HG03521 (cell line): ENCODE measurements at regions not wholly inside any gene's neighbourhood (a gene's known extent, or its start where the extent isn't known, plus 50 kb on each side); places are given as distances from the start of the nearest gene placed in this dataset.

Source experiments
- ATAC-seq: cut with Tn5 transposase; IDR thresholded peaks from one replicate; pipeline ENCODE4 v1.9.1; 2021; ENCODE audit warnings: mild to moderate bottlenecking, moderate library complexity; ENCODE audit not compliant: unreplicated experiment

DNA sequence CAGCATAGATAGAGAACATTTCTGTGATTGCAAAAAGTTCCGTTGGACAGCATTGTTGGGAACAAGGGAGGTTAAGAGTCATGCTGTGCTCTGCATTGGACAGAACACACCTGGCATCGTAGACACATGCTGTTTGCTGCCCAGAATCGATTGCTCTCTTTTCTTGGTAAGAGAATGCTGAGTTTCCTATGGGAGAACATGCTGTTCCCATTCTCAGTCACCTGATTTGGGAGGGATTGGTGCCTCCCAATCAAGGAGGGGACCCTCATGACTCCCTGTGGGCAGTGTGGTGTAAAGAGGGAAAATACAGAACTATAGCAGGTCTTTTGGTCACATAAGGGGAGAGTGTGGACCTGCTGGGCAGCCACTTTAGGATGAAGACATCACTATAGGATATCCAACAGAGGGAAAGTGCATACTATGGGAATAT is 555.4 kb upstream of the CLINT1 start:
- ATAC-seq: no peak

DNA sequence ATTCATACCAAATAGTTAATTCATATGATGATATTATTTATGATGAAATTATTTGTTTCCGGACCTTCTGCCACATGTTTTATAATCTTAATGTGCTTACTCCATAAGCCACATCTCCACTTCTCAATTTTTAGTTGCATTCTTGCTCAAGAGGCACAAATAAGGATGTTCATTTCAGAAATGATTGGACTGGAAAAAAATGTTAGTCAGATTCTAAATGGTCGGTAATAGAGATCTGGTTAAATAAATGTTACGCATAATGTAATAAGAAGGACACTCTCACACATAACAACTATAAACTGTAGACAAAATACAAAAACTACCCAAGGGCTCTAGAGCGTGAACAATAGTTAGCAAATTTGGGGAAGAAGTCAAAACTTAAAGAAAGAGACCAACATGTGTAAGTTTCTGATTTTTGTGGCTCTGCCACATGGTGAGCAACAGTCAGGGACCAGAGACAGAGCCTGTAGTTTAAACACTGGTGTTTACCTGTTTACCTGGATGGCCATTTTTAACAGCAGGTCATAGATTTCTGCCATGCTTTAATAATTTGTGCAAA is 554.3 kb upstream of the CLINT1 start:
- no peak for ATAC-seq

DNA sequence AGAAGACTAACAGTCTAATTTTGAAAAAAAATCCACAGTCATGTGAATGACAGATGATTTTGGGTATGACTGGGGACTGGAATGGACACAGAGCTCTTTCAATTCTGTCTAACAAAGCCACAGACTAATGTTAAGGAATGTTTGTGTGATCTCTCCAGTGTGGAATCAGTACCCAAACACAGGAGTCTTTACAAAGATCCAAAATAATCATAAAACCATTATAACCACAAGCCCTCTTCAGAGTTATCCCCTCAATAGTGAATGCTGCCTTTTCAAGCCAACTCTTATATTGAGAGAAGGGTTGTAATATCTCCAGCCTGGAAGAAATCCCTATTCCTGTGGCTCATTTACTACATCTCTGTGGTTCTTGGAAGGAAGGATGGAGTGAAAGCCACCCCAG is 552.0 kb upstream of the CLINT1 start:
- no peak for ATAC-seq

DNA sequence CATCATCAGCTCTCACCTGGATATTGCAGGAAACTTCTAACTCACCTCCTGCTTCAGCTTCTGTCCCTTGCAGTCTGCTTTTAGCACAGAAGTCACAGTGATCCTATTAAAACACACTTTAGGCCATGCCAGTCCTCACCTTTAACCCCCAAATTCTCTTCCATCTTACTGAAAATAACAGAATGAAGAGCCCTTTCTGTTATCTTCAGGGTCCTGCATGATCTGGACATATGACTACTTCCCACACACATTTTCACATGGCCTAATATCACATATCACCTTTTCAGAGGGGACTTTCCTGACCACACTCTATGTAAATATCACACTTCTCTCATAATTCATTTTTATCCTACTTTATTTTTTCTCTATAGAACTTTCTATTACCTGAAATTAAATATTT is 550.6 kb upstream of the CLINT1 start:
- no peak for ATAC-seq

DNA sequence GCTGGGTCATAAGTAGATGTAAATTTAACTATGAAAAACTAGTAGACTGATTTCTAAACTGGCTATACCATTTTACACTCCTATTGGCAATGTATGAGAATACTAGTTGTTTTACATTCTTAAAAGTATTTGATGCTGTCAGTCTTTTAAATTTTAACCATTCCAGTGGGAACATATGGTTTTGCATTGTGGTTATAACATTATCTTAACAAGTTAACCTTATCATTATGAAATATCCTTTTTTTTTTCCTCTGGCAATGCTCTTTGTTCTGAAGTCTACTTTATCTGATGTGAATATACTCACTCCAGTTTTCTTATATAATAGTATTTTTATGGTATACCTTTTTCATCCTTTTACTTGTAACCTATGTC is 548.9 kb upstream of the CLINT1 start:
- no peak for ATAC-seq

DNA sequence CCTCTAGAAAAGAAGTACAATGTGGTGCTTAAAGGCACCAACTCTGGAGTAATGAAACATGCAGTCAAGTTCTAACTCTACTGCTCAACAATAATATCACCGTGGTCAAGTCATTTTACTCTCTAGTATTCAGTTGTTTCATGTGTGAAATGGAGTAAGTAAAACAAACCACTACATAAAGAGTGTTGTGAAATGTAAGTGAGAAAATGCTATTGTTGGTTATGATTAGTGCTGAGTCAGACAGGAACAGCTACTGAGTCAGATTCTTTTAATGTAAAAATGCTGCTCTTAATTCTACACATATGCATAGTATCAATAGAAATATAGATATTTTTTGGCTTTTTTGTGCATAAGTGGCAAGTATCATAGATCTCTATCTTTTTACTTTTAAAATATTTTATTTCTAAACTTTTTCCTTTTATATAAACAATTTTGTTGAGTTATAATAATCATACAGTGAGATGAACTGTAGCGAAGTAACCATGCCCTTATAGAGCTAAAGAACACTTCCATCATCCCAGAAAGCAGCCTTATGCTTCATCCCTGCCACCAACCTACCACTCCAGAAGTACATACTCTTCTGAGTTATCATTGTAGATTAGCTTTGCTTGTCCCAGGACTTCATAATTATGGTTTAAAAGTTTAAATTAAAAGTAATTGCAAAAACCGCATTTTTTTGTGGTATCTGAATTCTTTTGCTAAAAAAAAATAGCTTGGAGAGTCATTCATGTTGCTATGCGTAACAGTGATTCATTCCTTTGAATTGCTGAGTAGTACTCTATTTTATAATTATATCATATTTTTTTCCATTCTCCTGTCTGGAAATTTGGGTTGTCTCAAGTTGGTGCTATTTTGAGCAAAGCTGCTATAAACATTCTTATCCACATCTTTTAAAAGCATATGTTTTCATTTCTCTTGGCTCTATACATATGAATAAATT is 548.2 kb upstream of the CLINT1 start:
- ATAC-seq: no peak

DNA sequence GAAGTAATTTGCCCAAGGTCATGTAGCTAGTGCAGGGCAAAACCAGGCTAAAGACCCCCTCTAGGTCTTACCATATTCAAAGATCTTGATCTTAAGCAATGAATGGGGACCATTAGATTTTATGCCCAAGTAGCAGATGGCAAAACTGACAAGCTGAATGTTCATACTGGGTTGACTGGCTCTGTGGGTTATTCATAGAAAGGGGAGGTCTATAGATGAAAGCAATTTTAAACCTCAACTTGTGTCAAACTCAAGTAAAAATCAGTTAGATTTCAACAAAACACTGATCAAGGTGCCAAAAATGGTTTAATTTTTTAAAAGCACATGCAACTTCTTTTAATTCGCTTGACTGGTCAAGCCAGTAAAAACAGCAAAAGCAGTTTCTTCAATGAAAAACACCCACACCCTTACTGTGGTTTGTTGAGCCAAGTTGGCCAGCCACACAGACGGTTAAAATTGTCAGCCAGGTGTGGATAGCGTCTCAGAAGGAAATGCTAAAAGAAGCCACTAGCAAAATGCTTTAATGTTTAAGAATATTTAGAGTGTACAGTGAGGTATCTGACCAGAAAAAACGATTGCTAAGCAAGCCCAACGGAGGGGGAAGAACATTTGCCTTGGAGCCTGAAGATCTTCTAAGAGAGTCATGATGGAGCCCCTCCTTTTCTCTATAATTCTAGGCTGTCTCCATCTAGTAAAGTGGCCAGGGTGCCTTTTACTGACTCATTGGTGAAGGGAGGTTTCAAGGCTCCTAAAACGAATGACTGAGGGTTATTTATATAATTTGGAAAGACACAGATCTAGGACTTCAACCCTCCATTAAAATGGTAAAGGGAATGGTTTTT is 539.6 kb upstream of the CLINT1 start:
- peak; percentile 90 for ATAC-seq

DNA sequence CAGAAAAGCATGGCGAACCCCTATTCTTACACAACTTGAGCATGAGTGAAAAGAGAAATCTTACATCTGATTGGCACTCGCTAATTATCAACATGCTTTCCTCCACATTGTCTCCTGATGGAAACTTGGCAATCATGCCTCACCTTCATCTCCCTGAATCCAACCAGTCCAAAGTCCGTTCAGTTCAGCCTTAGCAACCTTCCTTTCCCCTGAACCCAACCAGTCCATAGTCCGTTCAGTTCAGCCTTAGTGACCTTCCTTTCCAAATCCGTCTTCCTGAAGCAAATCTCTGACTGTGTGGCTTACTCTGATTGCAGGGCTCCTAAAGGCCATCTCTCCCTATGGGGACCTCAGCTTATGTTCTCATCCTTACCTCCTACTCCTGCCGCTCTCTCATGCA is 538.3 kb upstream of the CLINT1 start:
- no peak for ATAC-seq

DNA sequence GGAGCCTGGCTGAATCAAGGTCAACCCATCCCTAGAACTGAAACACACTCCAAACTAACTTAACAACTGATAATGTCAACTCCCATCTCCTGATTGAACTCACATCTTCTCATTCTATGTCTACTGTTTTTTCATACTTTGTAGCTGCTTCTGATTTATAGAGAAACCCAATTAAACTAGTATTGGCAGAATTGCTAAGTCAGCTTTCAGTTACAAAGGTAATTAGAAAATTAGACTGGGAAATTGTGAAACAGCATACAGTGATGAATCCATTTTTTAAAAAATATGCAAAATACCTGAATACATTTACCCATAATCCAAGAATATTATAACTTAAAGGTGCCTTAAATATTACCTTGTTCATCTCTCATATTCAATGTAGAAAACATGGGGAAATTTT is 535.2 kb upstream of the CLINT1 start:
- ATAC-seq: no peak

DNA sequence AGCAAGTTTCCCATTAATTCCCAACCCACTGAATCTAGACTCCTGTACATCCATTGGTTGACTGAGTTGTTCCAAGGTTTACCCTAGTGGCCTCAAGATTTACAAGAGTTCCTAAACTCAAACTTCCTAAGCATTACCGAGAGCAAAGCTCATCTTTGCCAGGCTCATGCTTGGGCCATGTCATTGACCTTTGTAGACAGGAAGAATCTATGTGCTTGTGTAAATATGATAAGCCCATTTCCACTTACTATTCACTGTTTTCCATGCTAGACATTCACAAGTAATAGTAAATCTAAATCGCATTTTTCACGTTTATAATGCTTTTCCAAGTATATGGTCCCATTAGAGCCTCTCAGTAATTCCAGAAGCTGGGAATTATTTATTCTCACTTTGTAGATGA is 534.5 kb upstream of the CLINT1 start:
- ATAC-seq: no peak

DNA sequence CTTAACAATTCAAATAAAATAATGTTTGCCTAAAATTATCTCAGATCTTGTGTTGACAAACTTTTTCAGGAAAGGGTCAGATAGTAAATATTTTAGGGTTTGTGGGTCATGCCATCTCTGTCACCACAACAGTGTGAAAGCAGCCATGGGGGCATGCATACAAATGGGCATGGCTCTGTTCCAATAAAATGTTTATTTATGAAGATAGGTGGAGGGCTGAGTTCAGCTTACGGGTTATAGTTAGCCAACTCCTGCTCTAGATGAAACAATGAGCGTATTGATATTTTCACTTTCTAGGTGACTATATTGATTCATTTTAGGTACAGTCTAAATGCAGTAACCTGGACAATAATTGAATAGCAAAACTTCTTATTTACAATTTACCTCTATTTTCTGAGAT is 533.8 kb upstream of the CLINT1 start:
- ATAC-seq: no peak

DNA sequence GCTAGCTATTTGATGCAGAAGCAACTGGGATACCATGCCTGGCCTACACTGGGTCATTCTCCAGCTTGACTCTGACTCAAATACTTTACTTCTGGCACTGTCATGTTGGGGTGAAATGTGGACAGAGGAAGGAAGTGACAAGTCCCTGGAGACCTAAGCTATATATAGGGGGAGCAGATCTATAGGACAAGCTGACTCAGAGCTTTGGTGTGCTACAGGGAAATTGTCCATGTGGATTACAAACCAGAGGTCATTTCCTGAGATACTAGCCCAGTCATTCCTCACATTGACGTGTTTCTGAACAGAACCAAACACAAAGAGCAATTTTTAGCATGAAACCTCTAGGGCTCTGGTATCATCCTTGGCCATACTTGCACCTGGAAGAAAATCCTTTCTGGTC is 531.6 kb upstream of the CLINT1 start:
- no peak for ATAC-seq

DNA sequence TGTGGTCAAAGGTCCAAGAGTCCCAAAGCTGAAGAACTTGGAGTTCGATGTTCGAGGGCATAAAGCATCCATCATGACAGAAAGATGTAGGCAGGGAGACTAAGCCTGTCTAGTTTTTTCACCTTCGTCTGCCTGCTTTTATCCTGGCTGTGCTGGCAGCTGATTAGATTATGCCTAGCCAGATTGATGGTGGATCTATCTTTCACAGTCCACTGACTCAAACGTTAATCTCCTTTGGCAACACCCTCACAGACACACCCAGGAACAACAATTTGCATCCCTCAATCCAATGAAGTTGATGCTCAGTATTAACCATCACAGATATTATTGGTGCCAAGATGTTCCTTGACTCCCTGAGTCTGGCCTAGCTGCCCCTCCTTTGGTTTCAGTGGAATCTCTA is 530.8 kb upstream of the CLINT1 start:
- ATAC-seq: no peak

DNA sequence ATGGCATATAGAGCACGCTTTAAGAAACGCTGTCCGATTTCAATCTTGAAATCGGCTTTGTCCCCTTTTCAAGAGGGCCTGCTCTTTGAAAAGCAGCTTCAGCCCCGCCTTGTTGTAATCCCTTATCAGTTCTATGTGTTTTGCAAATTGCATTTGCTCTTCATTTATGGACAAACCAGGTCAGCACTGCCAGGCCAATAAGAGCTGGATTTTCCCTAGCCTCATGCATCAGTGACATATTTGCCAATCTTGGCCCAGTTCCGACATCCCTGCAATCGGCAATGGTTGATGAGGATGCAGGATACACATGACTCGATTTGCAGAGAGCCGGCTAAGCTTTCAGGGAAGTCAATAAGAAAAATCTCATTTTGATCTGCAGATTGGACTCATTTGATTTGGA is 529.1 kb upstream of the CLINT1 start:
- ATAC-seq: no peak

DNA sequence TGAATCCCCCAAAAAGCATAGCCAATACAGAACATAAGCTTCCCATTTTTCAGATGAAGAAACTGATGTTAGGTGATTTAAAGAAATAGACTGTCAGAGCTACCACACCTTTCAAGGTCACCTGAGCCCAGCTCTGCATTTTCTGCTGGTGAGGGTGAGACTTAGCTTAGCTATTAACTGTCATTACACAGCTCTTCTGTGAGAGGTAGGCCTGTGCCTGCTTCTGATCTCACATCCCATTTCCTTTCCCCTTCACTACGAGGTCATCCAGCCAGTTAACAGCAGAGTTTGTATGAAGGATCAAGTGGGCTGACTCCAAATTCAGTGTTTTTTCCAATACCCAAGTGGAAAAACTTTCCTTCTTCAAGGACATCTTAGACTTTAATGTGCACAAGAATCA is 528.6 kb upstream of the CLINT1 start:
- no peak for ATAC-seq

DNA sequence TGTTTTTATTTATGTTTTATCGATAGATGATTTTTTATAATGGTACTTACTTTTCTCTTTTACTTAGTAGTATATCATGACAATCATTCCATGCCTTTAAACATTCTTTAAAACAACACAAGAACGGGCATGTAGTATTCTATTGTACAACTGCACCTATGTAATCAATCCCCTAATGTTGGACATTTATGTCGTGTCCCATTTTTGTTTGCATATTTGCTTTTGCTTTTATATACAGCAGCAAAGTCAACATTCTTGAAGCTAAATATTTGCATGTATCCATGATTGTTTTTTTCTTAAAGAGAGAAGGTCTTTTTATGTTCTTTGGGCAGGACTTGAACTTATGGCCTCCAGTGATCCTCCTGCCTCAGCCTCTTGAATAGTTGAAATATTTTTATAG is 527.0 kb upstream of the CLINT1 start:
- no peak for ATAC-seq

DNA sequence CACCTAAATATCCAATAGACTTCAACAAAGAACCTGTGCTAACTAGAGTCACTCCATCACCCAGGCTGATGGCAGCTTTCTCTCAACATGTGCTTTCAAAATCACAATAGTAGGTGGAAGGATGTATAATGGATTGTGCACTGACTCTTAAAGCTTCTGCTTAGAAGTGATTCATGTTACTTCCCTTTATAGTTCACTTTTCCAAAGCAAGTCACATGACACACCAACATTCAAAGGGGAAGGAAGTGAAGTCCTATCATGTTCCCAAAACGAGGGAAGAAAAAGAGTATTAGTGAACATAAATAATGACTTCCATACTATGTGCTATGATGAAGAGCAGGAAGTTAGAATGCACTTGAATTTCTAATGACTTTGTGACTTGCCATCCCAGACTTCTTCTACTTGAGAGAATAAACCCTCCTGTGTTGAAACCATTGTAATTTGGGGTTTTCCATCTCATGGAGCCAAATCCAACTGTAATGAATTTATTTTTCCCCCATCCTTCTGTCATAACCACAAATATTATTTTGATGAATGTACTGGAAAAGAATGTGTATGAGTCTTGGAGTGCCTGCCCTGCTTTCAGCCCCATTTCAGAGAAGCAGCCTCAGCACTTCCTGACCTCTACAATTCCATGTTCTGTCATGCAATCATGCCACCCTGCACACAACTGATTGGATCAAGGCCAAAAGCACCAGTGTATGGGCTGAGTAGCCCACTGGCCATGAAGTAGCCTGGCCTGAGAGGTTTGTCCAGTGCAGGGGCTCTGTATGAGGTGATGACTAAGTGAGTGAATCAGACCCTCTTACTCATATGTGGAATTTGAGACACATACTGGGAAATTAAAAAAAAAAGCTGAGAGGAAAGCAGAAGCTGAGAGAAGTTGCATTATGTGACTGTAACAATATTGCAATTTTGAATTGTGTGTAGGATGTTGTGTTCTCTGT is 525.9 kb upstream of the CLINT1 start:
- no peak for ATAC-seq

DNA sequence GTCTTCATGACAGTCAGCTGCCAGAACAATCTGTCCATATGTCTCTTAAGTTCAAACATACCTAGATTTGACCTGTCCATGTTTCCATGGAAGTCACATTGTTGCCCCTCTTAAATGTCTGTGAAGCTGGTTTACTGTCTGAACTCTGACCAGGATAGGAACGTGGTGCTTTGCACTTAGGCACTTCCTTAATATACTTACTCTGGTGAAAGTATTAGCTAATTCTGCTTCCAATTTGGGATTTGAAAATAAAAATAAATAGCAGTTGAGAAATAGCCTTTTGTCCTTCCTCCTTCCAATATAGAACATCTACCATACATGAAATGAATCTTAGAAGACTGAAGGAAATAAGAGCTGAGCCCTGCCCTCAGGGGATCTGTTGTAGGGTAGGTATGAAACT is 524.5 kb upstream of the CLINT1 start:
- no peak for ATAC-seq

DNA sequence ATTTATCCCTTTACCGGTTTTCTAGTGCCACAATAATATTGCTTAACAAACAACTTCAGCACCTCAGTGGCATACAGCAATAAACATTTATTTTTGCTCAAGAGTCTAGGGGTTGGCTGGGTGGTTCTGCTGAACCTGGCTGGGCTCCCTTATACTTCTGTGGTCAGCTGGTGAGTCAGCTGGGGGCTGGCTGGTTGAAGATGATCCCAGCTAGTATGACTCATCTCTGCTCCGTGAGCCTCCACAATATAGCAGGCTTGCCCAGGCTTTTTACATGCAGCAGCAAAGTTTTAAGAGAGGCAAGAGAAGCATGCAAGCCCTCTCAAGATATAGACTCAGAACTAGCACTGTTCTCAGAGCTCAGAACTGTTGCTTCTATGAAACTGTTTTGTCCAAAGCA is 523.5 kb upstream of the CLINT1 start:
- peak; percentile 95 for ATAC-seq

DNA sequence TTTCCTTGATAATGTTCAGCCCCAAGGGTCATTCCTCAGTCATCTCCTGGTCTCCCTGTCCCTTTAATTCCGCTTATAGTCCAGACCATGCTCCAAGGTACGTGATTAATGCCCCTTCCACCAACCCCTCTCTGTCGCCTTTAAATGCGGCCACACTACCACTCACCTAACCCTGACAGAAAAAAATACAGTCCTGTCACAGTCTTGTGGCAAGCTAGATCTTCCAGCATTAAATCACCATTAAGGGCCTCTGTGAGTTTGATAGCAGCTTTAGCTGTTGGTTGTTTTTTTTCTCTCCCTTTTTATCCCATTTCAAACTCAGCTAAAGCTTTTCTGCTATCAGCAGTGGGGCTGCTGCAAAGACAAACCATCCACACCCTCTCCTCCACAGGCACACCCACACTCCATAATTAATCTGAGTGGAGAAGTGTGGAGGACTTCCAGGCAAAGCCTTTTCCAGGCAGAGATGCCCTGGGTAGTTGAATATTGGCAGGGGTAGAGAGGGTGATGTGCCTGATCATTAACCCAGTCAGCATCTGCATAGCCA is 522.7 kb upstream of the CLINT1 start:
- ATAC-seq: no peak
